ENCODE measurements at regions not wholly inside any gene's neighbourhood (a gene's known extent, or its start where the extent isn't known, plus 50 kb on each side); places are given as distances from the start of the nearest gene placed in this dataset.
"Not testable (repeated sequence)": the region's sequence is repeated elsewhere in the genome, so short reads cannot be mapped to it uniquely, and the experiment has no call there.

DNA sequence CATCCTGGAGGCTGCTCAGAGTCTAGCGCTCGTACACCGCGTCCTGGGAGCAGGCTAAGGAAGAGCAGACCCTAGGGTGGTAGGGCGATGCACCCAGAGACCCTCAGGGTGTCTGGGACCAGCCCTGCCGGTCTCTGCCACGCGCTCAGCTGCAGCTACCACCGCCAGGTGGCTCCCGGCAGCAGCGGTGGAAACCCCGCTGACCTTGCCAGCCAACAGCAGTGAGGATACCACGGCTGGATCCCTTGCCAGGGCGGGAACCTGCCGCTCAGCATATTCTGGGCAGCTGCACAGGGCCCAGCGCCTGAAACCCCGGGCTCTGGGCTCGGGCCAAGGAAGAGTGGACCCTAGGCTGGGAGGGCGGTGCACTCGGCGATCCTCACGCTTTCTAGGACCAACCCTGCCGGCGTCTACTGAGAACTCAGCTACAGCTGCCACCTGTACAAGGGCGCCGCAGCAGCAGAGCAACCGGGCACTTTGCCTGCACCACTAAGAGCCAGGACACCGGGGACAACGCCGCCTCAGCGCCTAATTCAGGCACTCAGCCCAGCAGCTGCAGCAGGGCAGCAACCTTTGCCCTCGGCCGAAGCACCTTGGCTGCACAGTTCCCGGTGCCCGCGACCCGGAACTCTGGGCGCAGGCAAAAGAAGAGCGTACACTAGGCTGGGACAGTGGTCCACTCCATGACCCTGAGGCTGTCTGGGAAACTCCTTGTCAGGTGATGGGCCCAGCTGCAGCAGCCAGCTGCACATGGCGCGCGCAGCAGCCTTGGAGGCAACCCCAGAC lies 80.8 kb downstream of the POTEB2 start:
- DNase-seq (ENCODE audit: low read depth in 2 of 2): not testable (repeated sequence)

DNA sequence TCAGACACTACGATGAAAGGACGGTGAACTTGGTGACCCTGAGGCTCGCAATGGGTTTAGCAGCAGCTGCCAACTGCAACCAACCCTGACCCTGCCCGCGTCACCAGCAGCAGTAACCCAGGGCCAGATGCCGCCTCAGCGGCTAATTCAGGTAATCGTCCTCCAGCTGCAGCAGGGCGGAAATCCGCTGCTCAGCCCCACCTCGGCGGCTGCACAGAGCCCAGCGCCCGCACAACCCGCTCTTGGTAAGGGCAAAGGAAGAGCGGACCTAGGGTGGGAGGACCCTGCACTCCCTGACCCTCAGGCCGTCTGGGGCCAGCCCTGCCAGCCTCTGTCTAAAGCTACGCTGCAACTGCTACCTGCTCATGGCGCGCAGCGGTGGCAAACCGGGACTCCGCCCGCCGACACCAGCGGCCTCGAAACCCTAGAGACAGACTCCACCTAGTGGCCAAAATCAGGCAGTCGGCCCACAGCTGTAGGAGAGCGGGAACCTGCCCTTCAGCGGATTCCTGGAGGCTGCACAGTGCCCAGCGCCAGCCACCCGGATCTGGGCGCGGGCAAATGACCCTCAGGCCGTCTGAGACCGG lies 82.4 kb downstream of the POTEB2 start:
- peak in 1 of 2 donors; percentile 3 for DNase-seq (ENCODE audit: low read depth in 2 of 2)

DNA sequence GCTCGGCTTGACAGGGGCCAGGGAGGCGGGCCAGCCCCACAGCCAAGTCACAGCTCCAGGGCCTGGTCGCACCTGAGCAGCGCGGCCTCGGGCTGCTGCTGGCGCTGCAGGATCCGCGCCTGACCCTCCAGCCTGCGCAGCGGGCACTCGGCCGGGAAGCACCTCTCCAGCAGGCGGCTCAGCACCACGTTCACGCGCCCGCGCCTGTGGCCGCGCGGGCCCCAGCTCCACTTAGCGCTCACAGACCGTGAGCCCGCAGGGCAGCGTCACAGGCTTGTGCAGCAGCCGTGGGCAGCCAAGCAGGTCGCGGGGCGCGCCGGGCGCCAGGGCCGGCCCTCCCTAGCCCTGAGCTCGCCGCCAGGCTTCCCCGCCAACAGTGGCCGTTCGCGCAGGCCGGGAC lies 90.7 kb downstream of the POTEB2 start:
- not testable (repeated sequence) for DNase-seq (ENCODE audit: low read depth in 2 of 2)

DNA sequence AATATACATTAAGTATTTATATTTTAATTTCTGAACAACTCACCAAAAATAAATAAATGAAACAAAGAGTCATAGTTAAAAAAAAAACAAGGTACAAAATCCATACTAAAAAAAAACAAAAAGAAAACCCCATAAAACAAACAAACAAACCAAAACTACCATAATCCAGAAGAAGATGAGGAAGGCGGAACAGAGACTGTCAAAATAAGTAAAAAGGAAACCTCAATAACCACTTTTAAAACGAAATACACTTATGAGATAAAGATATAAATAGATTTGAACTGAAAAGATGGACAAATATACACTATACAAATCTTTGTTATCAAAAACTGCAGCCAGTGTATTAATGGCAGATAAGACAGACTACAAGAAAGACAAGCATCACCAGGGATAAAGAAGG lies 98.2 kb downstream of the POTEB2 start:
- DNase-seq (ENCODE audit: low read depth in 2 of 2): not testable (repeated sequence)

DNA sequence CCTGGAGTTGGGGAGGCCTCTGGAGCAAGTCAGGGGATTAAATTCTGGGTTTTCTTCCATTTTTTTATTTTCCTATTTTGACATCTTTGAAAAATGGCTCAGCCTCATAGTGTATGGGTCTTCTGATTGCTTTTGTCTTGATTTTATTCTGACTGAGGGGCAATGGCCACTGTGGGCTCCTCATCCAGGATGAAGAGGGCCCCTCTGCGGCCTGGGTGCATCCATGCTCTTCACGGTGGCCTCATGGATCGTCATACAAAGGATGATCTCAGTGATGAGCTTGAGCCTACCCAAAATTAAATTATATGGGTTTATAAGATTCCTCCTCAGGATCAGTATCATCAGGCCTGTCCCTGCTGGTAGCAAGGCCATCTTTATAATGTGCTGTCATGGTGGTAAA lies 103.7 kb downstream of the POTEB2 start:
- not testable (repeated sequence) for DNase-seq (ENCODE audit: low read depth in 2 of 2)

DNA sequence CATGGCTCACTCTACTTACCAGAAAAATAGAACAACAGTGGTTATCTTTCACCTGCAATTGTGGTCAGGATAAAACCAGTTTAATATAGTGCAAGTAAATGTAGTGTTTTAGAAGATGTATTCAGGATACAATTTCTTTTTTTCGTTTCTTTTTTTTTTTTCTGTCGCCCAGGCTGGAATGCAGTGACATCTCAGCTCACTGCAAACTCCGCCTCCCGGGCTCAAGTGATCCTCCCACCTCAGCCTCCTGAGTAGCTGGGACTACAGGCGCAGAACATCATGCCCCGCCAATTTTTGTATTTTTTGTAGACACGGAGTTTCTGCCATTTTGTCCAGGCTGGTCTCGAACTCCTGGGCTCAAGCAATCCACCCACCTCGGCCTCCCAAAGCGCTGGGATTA lies 109.7 kb downstream of the POTEB2 start:
- DNase-seq (ENCODE audit: low read depth in 2 of 2): not testable (repeated sequence)

DNA sequence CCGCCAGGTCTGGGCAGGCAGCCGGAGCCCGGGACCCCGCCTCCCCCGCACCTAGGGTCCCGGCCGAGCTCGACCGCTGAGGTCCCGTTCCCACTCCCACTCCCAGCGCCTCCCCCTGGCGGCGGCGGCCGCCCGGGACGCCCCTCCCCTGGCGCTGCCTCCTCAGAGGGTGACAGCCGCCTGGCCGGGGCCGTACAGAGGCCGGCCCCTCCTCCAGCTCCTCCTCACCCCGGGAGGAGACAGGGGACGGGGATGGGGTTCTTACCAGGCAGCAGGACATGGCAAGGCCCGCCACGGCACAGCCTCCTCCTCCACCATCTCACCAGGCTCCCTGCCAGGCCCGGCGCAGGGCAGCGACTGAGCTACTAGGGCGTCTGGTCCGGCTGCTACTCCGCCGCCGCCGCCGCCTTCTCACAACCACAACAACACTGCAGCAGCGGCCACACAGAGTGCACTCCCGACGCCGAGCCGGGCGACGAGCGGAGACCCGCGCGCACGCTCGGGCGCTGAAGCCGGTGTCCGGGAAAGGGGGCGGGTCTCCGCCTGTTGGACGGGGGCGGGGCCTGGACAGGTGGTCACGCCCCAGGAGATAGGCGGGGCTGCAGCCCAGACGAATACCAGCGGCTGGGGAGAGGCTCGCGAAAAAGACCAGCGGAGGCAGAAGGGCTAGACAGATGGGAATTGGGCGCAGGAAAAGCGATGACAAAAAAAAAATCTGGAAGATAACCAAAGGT lies 110.3 kb downstream of the POTEB2 start:
- peak in 1 of 2 donors; percentile 11 for DNase-seq (ENCODE audit: low read depth in 2 of 2)

DNA sequence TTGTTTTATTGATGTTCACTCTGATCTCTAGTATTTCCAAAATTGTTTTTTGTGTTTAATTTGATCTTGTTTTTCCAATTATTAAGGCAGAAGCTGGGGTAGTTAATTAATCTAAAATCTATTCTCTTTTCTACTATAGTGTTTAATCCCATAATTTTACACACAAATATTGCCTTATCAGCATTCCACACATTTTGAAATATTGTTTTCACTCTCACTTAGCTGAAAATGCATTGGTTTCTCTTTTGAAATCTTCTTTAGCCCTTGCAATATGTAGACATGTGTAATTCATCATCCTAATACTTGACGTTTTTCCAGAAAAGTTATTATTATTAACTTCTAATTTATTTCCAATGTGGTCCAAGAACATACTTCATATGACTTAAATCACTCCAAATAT lies 132.6 kb downstream of the POTEB2 start:
- not testable (repeated sequence) for DNase-seq (ENCODE audit: low read depth in 2 of 2)

All from stimulated activated CD8-positive, alpha-beta memory T cell treated with anti-CD3 and anti-CD28 coated beads, Interleukin-7, amount 100 ng/mL, for 4 hours (primary cell).